ENCODE measurements at regions not wholly inside any gene's neighbourhood (a gene's known extent, or its start where the extent isn't known, plus 50 kb on each side); places are given as distances from the start of the nearest gene placed in this dataset.

DNA sequence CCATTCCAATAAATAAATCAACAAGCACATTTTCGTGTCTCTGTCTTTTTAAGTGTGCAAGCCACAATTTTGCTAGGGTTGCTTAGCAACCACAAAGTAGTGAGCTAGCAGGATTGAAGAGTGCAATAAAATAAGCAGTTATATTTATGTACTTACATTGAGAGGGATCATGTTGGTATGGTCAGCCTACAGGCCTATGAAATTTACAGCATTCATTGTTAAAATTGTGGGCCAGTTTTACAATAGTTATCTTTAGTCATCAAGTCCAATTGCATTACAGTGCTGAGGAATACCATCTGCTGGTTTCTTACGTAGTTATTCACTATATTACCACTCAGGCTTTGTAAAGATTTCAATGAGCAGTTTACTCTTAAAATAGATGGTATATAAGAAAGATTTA is 192.5 kb upstream of the POT1 start:
- no peaks in the 10 kb centered on the region for H3K9me2 ChIP-seq (replicated peaks; ENCODE audit: control insufficient read depth, low read length)

DNA sequence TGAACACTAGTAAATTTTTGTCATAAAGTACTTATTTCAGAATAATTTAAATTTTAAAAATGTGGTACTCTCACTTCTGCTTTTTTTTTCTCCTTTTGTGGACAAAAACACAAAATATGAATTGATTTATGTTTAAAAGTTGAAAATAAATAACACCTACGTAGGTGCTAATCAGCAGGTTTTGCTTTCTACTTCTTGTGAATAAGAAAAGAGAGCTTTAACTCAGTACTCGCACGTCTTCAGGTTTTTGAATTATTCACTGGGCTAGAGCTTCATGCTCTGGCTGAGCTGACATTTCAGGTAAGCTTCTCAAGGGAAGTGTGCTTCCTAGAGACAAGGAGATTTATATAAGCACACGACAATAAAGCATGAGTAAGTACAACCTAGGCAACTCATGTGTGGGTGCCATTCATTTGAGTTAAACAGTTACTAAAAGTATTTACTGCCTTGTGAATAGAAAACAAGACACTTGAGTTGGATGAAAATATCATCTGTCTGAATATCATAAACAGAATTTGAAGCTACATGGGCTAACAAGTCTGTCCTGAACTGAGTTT is 190.0 kb upstream of the POT1 start:
- Histone ChIP-seq H3K27me3 (ENCODE audit: control insufficient read depth, low read length) (no peaks in the 10 kb centered on the region), H3K4me1 (ENCODE audit: control insufficient read depth, low read length) (no peaks in the 10 kb centered on the region)
- TF ChIP-seq EZH2phosphoT487 (IDR thresholded peaks at IDR 0.05; ENCODE audit: borderline replicate concordance, low read length): no peak
- TF ChIP-seq, protein P1, sequence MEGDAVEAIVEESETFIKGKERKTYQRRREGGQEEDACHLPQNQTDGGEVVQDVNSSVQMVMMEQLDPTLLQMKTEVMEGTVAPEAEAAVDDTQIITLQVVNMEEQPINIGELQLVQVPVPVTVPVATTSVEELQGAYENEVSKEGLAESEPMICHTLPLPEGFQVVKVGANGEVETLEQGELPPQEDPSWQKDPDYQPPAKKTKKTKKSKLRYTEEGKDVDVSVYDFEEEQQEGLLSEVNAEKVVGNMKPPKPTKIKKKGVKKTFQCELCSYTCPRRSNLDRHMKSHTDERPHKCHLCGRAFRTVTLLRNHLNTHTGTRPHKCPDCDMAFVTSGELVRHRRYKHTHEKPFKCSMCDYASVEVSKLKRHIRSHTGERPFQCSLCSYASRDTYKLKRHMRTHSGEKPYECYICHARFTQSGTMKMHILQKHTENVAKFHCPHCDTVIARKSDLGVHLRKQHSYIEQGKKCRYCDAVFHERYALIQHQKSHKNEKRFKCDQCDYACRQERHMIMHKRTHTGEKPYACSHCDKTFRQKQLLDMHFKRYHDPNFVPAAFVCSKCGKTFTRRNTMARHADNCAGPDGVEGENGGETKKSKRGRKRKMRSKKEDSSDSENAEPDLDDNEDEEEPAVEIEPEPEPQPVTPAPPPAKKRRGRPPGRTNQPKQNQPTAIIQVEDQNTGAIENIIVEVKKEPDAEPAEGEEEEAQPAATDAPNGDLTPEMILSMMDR (IDR thresholded peaks at IDR 0.05; ENCODE audit: low read depth, low read length, poor library complexity, severe bottlenecking): no peak

More for the DNA sequence above, 192.5 kb upstream of the POT1 start:
- Histone ChIP-seq H4K20me1 (ENCODE audit: control insufficient read depth, insufficient read depth, low read depth, low read length) (no peaks in the 10 kb centered on the region), H3K9me3 (ENCODE audit: control insufficient read depth, insufficient read depth, low read length) (peaks cover 3% of the 10 kb centered on the region; the same call in 1 of the 2 replicates), H3F3A (ENCODE audit: control insufficient read depth, insufficient read depth) (no peaks in the 10 kb centered on the region), H3K27me3 (ENCODE audit: control insufficient read depth, low read length) (no peaks in the 10 kb centered on the region), H3K4me3 (ENCODE audit: low read length) (no peak overlapping the region), H3K4me2 (ENCODE audit: low read length) (no peak overlapping the region), H3K79me2 (ENCODE audit: control insufficient read depth, low read length) (no peaks in the 10 kb centered on the region), H3K36me3 (ENCODE audit: control insufficient read depth, low read length) (no peaks in the 10 kb centered on the region), H3K27ac (ENCODE audit: low read depth, low read length) (no peak overlapping the region), H3K4me1 (ENCODE audit: control insufficient read depth, low read length) (no peaks in the 10 kb centered on the region)
- TF ChIP-seq, protein P1 (IDR thresholded peaks at IDR 0.05; ENCODE audit: low read depth, low read length, poor library complexity, severe bottlenecking): no peak
- no peak for TF ChIP-seq EZH2phosphoT487 (IDR thresholded peaks at IDR 0.05; ENCODE audit: borderline replicate concordance, low read length)

DNA sequence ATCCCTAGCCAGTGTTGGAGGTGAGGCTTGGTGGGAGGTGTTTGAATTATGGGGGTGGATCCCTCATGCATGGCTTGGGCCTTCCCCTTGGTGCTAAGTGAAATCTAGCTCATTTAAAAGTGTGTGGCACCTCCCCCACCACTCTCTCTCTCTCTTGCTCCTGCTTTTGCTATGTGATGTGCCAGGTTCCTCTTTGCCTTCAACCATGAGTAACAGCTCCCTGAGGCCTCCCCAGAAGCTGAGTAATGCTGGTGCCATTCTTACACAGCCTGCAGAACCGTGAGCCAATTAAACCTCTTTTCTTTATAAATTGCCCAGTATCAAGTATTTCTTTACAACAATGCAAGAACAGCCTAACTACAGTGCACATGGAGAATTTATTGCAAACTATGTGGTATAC is 188.8 kb upstream of the POT1 start:
- Histone ChIP-seq H3K36me3 (ENCODE audit: control insufficient read depth, low read length) (no peaks in the 10 kb centered on the region), H3K79me2 (ENCODE audit: control insufficient read depth, low read length) (no peaks in the 10 kb centered on the region), H3K9me2 (replicated peaks; ENCODE audit: control insufficient read depth, low read length) (no peaks in the 10 kb centered on the region), H3K4me3 (ENCODE audit: low read length) (no peak overlapping the region), H3F3A (ENCODE audit: control insufficient read depth, insufficient read depth) (no peaks in the 10 kb centered on the region), H3K9me3 (ENCODE audit: control insufficient read depth, insufficient read depth, low read length) (no peaks in the 10 kb centered on the region), H3K27me3 (ENCODE audit: control insufficient read depth, low read length) (no peaks in the 10 kb centered on the region), H3K27ac (ENCODE audit: low read depth, low read length) (no peak overlapping the region), H3K4me2 (ENCODE audit: low read length) (no peak overlapping the region), H3K4me1 (ENCODE audit: control insufficient read depth, low read length) (no peaks in the 10 kb centered on the region), H4K20me1 (ENCODE audit: control insufficient read depth, insufficient read depth, low read depth, low read length) (no peaks in the 10 kb centered on the region)
- TF ChIP-seq, protein P1 (IDR thresholded peaks at IDR 0.05; ENCODE audit: low read depth, low read length, poor library complexity, severe bottlenecking): no peak
- TF ChIP-seq EZH2phosphoT487 (IDR thresholded peaks at IDR 0.05; ENCODE audit: borderline replicate concordance, low read length): no peak

More for the DNA sequence above, 190.0 kb upstream of the POT1 start:
- no peaks in the 10 kb centered on the region for H3K36me3 ChIP-seq (ENCODE audit: control insufficient read depth, low read length)
- H3K27ac ChIP-seq (ENCODE audit: low read depth, low read length): no peak overlapping the region
- H3K9me2 ChIP-seq (replicated peaks; ENCODE audit: control insufficient read depth, low read length): no peaks in the 10 kb centered on the region
- H3F3A ChIP-seq (ENCODE audit: control insufficient read depth, insufficient read depth): no peaks in the 10 kb centered on the region
- H3K9me3 ChIP-seq (ENCODE audit: control insufficient read depth, insufficient read depth, low read length): no peaks in the 10 kb centered on the region
- H4K20me1 ChIP-seq (ENCODE audit: control insufficient read depth, insufficient read depth, low read depth, low read length): no peaks in the 10 kb centered on the region
- no peak overlapping the region for H3K4me3 ChIP-seq (ENCODE audit: low read length)
- H3K79me2 ChIP-seq (ENCODE audit: control insufficient read depth, low read length): no peaks in the 10 kb centered on the region
- no peak overlapping the region for H3K4me2 ChIP-seq (ENCODE audit: low read length)

All from DOHH2 (cell line).